Right ventricle myocardium superior (tissue), 1 donor: ENCODE measurements at regions not wholly inside any gene's neighbourhood (a gene's known extent, or its start where the extent isn't known, plus 50 kb on each side); places are given as distances from the start of the nearest gene placed in this dataset.
"Not testable (repeated sequence)": the region's sequence is repeated elsewhere in the genome, so short reads cannot be mapped to it uniquely, and the experiment has no call there.

Source experiments
- ATAC-seq: fragments of 200-7000 bp; cut with Tn5 transposase; one replicate; pipeline ENCODE4 v1.9.1; 2020; ENCODE audit warnings: mild to moderate bottlenecking; ENCODE audit not compliant: poor library complexity
- DNase-seq: peaks from one replicate; pipeline ENCODE4 v3.0.0-alpha.2; 2020
- intact Hi-C: fragments of 100-400 bp; cut with DNase I; formaldehyde crosslinking; loops from one replicate; pipeline ENCODE4 v1.11.2; 2022
- donor health status: DM: no; HTN: yes; CAD: no; lungs with severe emphysema.

- no peak for ATAC-seq
- intact Hi-C loops, result no loop called here
- no peak for DNase-seq
Observed at GRCh38 chr16:16904601-16905000, 525.7 kb downstream of the NPIPA7 start.

DNA sequence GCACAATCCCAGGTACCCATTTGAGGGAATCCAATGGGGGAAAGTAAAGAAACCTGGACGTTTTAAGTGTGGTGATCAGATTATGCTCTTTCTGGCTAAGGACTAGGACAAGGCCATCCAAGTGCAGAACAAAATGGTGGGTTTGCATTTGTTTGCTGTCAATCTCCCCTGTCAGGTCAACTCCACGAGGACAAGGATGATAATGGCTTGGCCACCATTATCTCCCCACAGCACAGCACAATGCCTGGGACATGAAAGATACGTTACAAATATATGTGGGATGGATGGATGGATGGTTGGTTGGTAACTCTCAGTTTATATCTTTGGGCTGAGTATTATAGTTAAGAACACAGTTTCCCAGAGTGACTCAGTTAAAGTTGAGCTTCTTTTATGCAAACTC lies 526.9 kb downstream of the NPIPA7 start:
- no peak for DNase-seq
- no peak for ATAC-seq
- intact Hi-C loops, result no loop called here

- ATAC-seq (no peak), DNase-seq (no peak)
- intact Hi-C loops, result no loop called here
Observed at GRCh38 chr16:16907089-16907488, 528.1 kb downstream of the NPIPA7 start.

DNA sequence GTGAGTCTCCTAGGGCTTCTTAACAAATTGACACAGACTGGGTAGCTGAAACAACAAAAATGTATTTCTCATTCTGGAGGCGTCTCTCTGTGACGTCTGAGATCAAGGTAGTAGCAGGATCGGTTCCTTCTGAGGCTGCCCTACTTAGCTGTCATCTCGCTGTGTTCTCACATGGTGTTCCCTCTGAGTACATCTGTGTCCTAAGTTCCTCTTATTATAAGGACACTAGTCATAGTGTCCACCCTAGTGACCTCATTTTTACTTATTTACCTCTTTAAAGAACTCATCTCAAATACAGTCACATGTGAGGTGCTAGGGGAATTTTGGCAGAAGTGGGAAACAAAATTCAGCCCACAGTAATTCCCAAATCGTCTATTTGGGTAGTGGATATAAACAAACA lies 529.1 kb downstream of the NPIPA7 start:
- DNase-seq, result no peak

GRCh38 chr16:16909126-16909525 lies 530.2 kb downstream of the NPIPA7 start:
- ATAC-seq (no peak), DNase-seq (no peak)
- intact Hi-C loops, result no loop called here

More for the DNA sequence above, 529.1 kb downstream of the NPIPA7 start:
- intact Hi-C loops, result no loop called here
- no peak for ATAC-seq

DNA sequence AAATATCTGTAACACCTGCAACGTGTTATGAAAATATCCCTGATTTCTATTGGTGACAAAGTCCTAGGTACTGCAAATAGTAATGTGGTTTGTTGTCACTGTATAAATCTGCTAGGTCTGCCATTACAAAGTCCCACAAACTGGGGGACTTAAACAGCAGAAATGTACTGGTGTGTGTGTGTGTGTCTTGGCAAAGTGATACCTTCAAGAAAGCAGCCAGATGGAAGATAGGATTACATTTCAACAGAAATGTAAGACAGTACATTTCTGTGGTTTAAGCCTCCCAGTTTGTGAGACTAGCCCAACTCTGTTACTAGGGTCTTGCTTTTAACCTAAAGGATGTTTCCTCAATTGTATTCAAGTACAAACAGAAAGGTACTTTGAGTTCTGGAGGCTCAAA lies 531.7 kb downstream of the NPIPA7 start:
- no peak for ATAC-seq
- no peak for DNase-seq
- intact Hi-C loops, result no loop called here

DNA sequence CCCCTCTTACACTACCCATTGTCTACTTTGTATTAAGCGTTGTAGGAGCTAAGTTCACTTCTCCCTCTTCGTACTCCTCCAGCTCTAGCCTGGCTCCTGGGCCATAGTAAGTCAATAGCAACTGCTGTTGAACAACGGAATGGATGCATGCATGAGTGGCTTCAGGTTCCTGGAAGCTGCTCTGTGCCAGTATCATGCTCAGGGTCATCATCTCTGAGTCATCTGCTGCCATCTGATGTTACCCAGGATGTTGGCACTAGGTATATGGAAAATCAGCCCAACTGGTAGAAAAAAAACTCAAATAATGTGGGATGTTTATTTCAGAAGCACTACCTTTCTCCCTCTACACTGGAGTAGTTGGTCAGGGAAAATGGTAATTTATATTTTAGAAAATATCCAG lies 536.8 kb downstream of the NPIPA7 start:
- intact Hi-C loops, result no loop called here
- DNase-seq (no peak), ATAC-seq (no peak)

GRCh38 chr16:16917191-16917785 lies 538.3 kb downstream of the NPIPA7 start:
- DNase-seq, result no peak
- no peak for ATAC-seq
- intact Hi-C loops, result no loop called here

- intact Hi-C loops, result no loop called here
- no peak for ATAC-seq
- no peak for DNase-seq
Observed at GRCh38 chr16:16923479-16923878, 544.5 kb downstream of the NPIPA7 start.

- intact Hi-C loops, result no loop called here
- ATAC-seq (no peak), DNase-seq (no peak)
Observed at GRCh38 chr16:16924613-16925012, 545.7 kb downstream of the NPIPA7 start.

- intact Hi-C loops, result no loop called here
- no peak for ATAC-seq
- no peak for DNase-seq
Observed at GRCh38 chr16:16925432-16925831, 545.3 kb downstream of the XYLT1 start.

DNA sequence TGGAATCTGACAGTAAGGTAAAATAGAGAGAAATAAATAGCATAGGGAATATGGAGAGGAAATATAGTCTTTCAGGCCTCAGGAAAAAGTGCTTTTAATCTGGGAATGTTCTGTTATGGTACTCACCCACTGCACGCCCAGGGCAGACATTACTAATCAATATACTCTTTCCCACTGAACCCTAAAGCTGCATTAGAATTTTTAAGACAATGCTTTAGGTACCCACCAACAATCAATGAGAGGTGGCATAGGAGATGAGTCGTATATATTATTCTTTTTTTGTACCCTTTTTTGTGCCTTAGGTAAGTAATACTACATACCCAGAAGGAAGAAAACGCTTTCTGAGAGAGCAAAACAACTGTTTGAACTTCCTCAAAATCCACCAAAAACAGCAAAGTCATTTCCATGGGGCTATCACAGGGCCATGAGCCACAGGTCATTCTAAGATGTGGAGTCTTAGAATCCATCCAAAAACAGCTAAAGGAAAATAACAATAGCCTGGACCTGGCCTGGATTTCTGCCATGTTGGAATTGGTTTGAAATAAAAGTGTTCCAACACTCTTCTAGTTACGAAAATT lies 542.1 kb downstream of the XYLT1 start:
- ATAC-seq, result no peak
- DNase-seq, result no peak
- intact Hi-C loops, result no loop called here

DNA sequence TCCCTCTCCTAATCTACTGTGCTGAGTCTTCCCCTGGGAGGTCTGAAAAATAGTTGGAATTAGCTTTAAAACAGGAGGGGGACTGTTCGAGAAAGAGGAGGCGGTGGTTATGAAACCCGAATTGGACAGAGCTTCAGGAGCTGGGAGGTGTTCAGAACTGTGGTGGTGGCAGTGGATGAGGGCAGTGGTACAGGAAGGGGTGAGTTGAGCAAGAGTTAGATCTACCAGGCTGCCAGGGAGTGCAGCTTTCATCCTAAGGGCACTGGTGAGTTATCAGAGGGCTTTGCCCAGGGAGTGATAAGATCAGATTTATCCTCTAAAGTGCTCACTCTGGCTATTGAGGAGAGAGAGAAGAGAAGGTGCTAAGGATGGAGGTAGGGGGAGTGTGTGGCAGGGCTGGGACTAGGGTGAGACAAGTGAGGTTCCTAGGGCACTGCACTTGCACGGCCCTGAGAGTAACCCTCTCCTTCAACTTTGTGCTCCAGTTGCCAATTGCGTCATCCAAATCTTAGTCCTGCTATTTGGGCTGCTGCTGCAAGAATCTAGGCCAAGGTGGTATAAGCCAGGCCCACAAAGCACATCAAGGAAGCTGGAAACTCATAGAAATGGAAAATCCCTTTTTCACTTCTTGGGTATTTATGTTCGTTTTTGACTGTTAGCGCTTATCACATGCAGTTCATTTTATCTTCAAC lies 540.3 kb downstream of the XYLT1 start:
- intact Hi-C loops, result no loop called here
- ATAC-seq (no peak), DNase-seq (no peak)

DNA sequence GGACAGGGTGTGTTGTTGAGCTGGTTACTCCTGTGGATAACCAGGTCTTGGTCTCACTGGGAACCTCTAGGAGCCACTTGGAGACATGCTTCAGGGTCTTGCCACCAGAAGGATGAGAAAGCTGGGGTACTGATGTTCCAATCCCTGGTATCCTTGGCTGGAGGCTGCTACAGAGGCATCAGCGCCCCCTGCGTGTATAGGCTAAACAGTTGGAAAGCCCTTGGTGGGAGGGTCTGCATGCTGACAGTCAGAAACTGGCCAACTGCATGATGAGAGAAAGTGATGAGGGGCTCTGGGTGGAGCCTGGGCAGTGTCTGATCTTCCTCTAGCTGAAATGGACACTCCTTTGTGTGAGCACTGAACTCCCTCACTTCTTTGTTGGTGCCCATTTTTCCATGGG lies 536.9 kb downstream of the XYLT1 start:
- DNase-seq, result no peak
- intact Hi-C loops, result no loop called here

DNA sequence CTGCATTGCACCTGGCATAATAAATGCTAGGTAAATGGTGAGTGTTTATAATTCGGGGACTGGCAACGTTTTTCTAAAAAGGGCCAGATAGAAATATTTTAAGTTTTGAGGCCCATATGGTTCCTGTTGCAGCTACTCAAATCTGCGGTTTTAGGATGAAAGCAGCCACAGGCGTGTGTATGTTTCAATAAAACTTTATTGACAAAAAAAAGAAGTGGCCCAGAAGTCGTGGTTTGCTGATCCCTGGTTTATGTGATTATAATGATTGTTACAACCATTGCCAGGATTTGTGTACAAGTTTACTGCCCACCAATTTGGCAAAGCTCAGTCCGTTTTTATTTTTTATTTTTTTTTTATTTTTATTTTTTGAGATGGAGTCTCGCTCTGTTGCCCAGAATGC lies 536.1 kb downstream of the XYLT1 start:
- intact Hi-C loops, result no loop called here
- ATAC-seq, result no peak
- no peak for DNase-seq

More for the DNA sequence above, 536.9 kb downstream of the XYLT1 start:
- ATAC-seq, result no peak

DNA sequence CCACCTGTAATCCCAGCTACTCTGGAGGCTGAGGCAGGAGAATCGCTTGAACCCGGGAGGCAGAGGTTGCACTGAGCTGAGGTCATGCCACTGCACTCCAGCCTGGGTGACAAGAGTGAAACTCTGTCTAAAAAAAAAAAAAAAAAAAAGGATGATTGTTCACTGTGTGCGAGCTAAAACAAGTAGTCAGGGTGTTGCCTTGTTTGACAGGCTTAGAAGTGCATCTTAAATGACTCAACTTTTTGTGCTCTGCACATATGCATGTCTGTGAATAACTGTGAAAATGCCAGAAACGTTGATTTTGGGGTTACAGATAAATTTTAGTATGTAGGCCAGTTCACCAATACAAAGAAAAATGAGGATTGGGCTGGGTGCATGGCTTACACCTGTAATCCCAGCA lies 534.9 kb downstream of the XYLT1 start:
- ATAC-seq, DNase-seq, intact Hi-C loops: not testable (repeated sequence)

DNA sequence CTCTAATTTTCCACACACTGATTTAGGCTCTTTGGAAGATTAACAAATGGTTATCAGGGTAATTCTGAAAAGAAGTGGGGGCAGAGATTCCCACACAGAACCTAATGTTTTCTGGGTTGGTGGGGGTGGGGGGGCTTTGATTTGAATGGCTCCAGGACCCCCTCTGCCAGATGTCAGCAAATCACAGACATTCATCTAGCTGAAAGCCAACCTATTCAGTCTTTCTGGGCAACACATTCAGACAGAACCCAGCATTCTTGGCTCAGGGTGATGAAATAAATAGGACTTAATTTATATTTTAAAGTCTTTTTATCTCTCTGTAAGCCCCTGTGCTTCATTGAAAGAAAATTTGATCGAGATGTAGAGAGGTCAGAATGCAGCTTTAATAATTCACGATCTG lies 533.2 kb downstream of the XYLT1 start:
- DNase-seq (no peak), ATAC-seq (no peak)
- intact Hi-C loops, result no loop called here

DNA sequence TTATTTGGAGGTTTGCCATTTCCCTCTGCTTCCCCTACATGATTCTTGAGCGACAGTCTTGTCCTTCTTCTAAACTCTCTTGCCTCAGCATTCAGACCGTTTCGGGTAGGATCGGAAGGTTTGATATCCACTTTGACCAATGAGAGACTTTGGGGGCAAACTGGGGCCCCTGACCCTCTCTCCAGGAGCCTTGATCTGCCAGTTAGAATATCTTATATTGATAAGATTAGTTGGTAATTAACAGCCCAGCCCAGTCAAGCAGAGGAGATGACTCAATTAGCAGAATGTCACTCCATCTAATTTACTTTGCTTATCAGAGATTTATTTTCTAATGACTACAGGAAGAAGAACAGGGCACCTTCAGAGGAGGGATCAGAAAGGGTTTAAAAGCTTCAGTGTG lies 532.8 kb downstream of the XYLT1 start:
- DNase-seq (no peak), ATAC-seq (no peak)
- intact Hi-C loops, result no loop called here

DNA sequence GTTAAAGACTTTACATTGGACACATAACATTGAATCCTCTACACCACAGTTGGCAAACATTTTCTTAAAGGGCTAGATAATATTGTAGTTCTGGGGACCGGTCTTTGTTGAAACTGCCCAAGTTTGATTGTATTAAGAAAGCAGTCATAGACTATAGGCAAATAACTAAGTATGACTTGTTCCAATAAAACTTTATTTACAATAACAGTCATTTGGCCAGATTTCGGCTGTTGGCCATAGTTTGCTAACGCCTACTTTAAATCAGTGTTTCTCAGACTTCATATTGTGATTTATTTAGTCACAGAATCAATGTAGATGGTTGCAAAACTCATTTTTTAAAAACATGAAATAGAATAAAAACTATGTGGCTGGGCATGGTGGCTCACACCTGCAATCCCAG lies 531.8 kb downstream of the XYLT1 start:
- intact Hi-C loops, result no loop called here
- no peak for ATAC-seq

GRCh38 chr16:16940351-16940750 lies 530.4 kb downstream of the XYLT1 start:
- intact Hi-C loops, result no loop called here
- ATAC-seq (no peak), DNase-seq (no peak)

More for the DNA sequence above, 531.8 kb downstream of the XYLT1 start:
- DNase-seq, result no peak
